Esophagus muscularis mucosa (tissue), 4 donors: ENCODE measurements at regions not wholly inside any gene's neighbourhood (a gene's known extent, or its start where the extent isn't known, plus 50 kb on each side); places are given as distances from the start of the nearest gene placed in this dataset.

Source experiments
- CTCF ChIP-seq, 3 experiments: fragments of 200-600 bp in 2 of 3; fragments of 450-650 bp in 1 of 3; sonication (generic) in 2 of 3; IDR thresholded peaks; one replicate each; pipeline ENCODE4 v1.5.1; 2017 to 2019; ENCODE audit warnings: antibody characterized with exemption in 3 of 3, mild to moderate bottlenecking in 2 of 3, moderate library complexity in 1 of 3
- EP300 ChIP-seq: sonication (generic); formaldehyde crosslinking; IDR thresholded peaks from one replicate; pipeline ENCODE4 v1.6.1; 2017; ENCODE audit warnings: antibody characterized with exemption
- POLR2A ChIP-seq: fragments of 450-650 bp; IDR thresholded peaks from one replicate; pipeline ENCODE4 v1.6.1; 2017; ENCODE audit warnings: antibody characterized with exemption, moderate library complexity, mild to moderate bottlenecking, low read depth
- POLR2AphosphoS5 ChIP-seq, 2 donors: sonication (generic); formaldehyde crosslinking; IDR thresholded peaks; one replicate each; pipeline ENCODE4 v1.6.1; 2017; ENCODE audit warnings: antibody characterized with exemption in 2 of 2

- TF ChIP-seq CTCF (IDR thresholded peaks at IDR 0.05) = no peak
- no peak for TF ChIP-seq POLR2A
- no peak for TF ChIP-seq POLR2AphosphoS5 (IDR thresholded peaks at IDR 0.05)
- no peak for TF ChIP-seq EP300
Measured at GRCh38 chr1:73901738-73902137, 296.2 kb downstream of the LRRIQ3 start.
